PC-9 (cell line): ENCODE measurements at regions not wholly inside any gene's neighbourhood (a gene's known extent, or its start where the extent isn't known, plus 50 kb on each side); places are given as distances from the start of the nearest gene placed in this dataset.

Experiments
- CTCF ChIP-seq: fragments of 200-600 bp; sonication (generic); conservative IDR thresholded peaks from 2 replicates; pipeline ENCODE4 v1.6.1; 2017; ENCODE audit warnings: mixed run types, antibody characterized with exemption, mild to moderate bottlenecking, moderate library complexity
- EZH2 ChIP-seq: fragments of 200-600 bp; sonication (generic); IDR thresholded peaks from 2 replicates; pipeline ENCODE4 v1.8.0; 2017; ENCODE audit warnings: antibody characterized with exemption, low read depth

- TF ChIP-seq EZH2, result no peak
- TF ChIP-seq CTCF, result no peak
These were observed 140.0 kb upstream of the RAD23B start for GRCh38 chr9:107142896-107143603.
